ENCODE measurements at regions not wholly inside any gene's neighbourhood (a gene's known extent, or its start where the extent isn't known, plus 50 kb on each side); places are given as distances from the start of the nearest gene placed in this dataset.

GRCh38 chr2:199659207-199659606 is 191.8 kb downstream of the FTCDNL1 start:
- FAIRE-seq = no peak
- TF ChIP-seq PAX5 (IDR thresholded peaks at IDR 0.05; ENCODE audit: insufficient read depth, low read length, severe bottlenecking) (no peak), SPI1 (IDR thresholded peaks at IDR 0.05; ENCODE audit: low read depth, low read length) (no peak), POU2F2 (IDR thresholded peaks at IDR 0.05; ENCODE audit: low read depth, low read length) (no peak)
- DNase-seq (ENCODE audit: insufficient read length, low spot score) = no peak

- DNase-seq (ENCODE audit: insufficient read length, low spot score) = no peak
- FAIRE-seq = no peak
- TF ChIP-seq TAF1 (IDR thresholded peaks at IDR 0.05; ENCODE audit: low read depth, low read length) (no peak), SPI1 (IDR thresholded peaks at IDR 0.05; ENCODE audit: low read depth, low read length) (no peak), PAX5 (IDR thresholded peaks at IDR 0.05; ENCODE audit: insufficient read depth, low read length, severe bottlenecking) (no peak), POU2F2 (IDR thresholded peaks at IDR 0.05; ENCODE audit: low read depth, low read length) (no peak), POLR2A (IDR thresholded peaks at IDR 0.05; ENCODE audit: low read depth, low read length) (no peak), POLR2AphosphoS5 (IDR thresholded peaks at IDR 0.05; ENCODE audit: low read depth, low read length) (no peak)
These were observed 188.7 kb upstream of the SATB2 start for GRCh38 chr2:199646439-199646838.

GRCh38 chr2:199631129-199631528 is 173.4 kb upstream of the SATB2 start:
- no peak for DNase-seq (ENCODE audit: insufficient read length, low spot score)
- FAIRE-seq = no peak
- no peak for TF ChIP-seq TAF1 (IDR thresholded peaks at IDR 0.05; ENCODE audit: low read depth, low read length)
- no peak for TF ChIP-seq PAX5 (IDR thresholded peaks at IDR 0.05; ENCODE audit: insufficient read depth, low read length, severe bottlenecking)
- no peak for TF ChIP-seq POU2F2 (IDR thresholded peaks at IDR 0.05; ENCODE audit: low read depth, low read length)
- no peak for TF ChIP-seq SPI1 (IDR thresholded peaks at IDR 0.05; ENCODE audit: low read depth, low read length)
- TF ChIP-seq POLR2A (IDR thresholded peaks at IDR 0.05; ENCODE audit: low read depth, low read length) = no peak
- no peak for TF ChIP-seq POLR2AphosphoS5 (IDR thresholded peaks at IDR 0.05; ENCODE audit: low read depth, low read length)

GRCh38 chr2:199629301-199629700 is 171.6 kb upstream of the SATB2 start:
- no peak for TF ChIP-seq POU2F2 (IDR thresholded peaks at IDR 0.05; ENCODE audit: low read depth, low read length)
- TF ChIP-seq PAX5 (IDR thresholded peaks at IDR 0.05; ENCODE audit: insufficient read depth, low read length, severe bottlenecking) = no peak
- no peak for TF ChIP-seq POLR2A (IDR thresholded peaks at IDR 0.05; ENCODE audit: low read depth, low read length)
- TF ChIP-seq TAF1 (IDR thresholded peaks at IDR 0.05; ENCODE audit: low read depth, low read length) = no peak
- TF ChIP-seq POLR2AphosphoS5 (IDR thresholded peaks at IDR 0.05; ENCODE audit: low read depth, low read length) = no peak
- no peak for TF ChIP-seq SPI1 (IDR thresholded peaks at IDR 0.05; ENCODE audit: low read depth, low read length)
- FAIRE-seq (no peak), DNase-seq (ENCODE audit: insufficient read length, low spot score) (no peak)

GRCh38 chr2:199627417-199627816 is 169.7 kb upstream of the SATB2 start:
- FAIRE-seq = no peak
- no peak for DNase-seq (ENCODE audit: insufficient read length, low spot score)
- TF ChIP-seq POU2F2 (IDR thresholded peaks at IDR 0.05; ENCODE audit: low read depth, low read length) (no peak), POLR2A (IDR thresholded peaks at IDR 0.05; ENCODE audit: low read depth, low read length) (no peak)

- FAIRE-seq (no peak), DNase-seq (ENCODE audit: insufficient read length, low spot score) (no peak)
- TF ChIP-seq TAF1 (IDR thresholded peaks at IDR 0.05; ENCODE audit: low read depth, low read length) (no peak), POLR2A (IDR thresholded peaks at IDR 0.05; ENCODE audit: low read depth, low read length) (no peak), POLR2AphosphoS5 (IDR thresholded peaks at IDR 0.05; ENCODE audit: low read depth, low read length) (no peak), POU2F2 (IDR thresholded peaks at IDR 0.05; ENCODE audit: low read depth, low read length) (no peak), PAX5 (IDR thresholded peaks at IDR 0.05; ENCODE audit: insufficient read depth, low read length, severe bottlenecking) (no peak), SPI1 (IDR thresholded peaks at IDR 0.05; ENCODE audit: low read depth, low read length) (no peak)
These were observed 167.2 kb upstream of the SATB2 start for GRCh38 chr2:199624958-199625357.

- TF ChIP-seq PAX5 (IDR thresholded peaks at IDR 0.05; ENCODE audit: insufficient read depth, low read length, severe bottlenecking) (no peak), POU2F2 (IDR thresholded peaks at IDR 0.05; ENCODE audit: low read depth, low read length) (no peak), POLR2AphosphoS5 (IDR thresholded peaks at IDR 0.05; ENCODE audit: low read depth, low read length) (no peak), POLR2A (IDR thresholded peaks at IDR 0.05; ENCODE audit: low read depth, low read length) (no peak), TAF1 (IDR thresholded peaks at IDR 0.05; ENCODE audit: low read depth, low read length) (no peak), SPI1 (IDR thresholded peaks at IDR 0.05; ENCODE audit: low read depth, low read length) (no peak)
- DNase-seq (ENCODE audit: insufficient read length, low spot score) = no peak
- no peak for FAIRE-seq
These were observed 154.9 kb upstream of the SATB2 start for GRCh38 chr2:199612509-199613130.

GRCh38 chr2:199607914-199608313 is 150.2 kb upstream of the SATB2 start:
- DNase-seq (ENCODE audit: insufficient read length, low spot score) (no peak), FAIRE-seq (no peak)
- no peak for TF ChIP-seq POLR2AphosphoS5 (IDR thresholded peaks at IDR 0.05; ENCODE audit: low read depth, low read length)
- TF ChIP-seq POLR2A (IDR thresholded peaks at IDR 0.05; ENCODE audit: low read depth, low read length) = no peak
- TF ChIP-seq TAF1 (IDR thresholded peaks at IDR 0.05; ENCODE audit: low read depth, low read length) = no peak
- no peak for TF ChIP-seq POU2F2 (IDR thresholded peaks at IDR 0.05; ENCODE audit: low read depth, low read length)
- no peak for TF ChIP-seq SPI1 (IDR thresholded peaks at IDR 0.05; ENCODE audit: low read depth, low read length)
- no peak for TF ChIP-seq PAX5 (IDR thresholded peaks at IDR 0.05; ENCODE audit: insufficient read depth, low read length, severe bottlenecking)

- no peak for FAIRE-seq
- DNase-seq (ENCODE audit: insufficient read length, low spot score) = no peak
- TF ChIP-seq POLR2A (IDR thresholded peaks at IDR 0.05; ENCODE audit: low read depth, low read length) (no peak), SPI1 (IDR thresholded peaks at IDR 0.05; ENCODE audit: low read depth, low read length) (no peak), PAX5 (IDR thresholded peaks at IDR 0.05; ENCODE audit: insufficient read depth, low read length, severe bottlenecking) (no peak), TAF1 (IDR thresholded peaks at IDR 0.05; ENCODE audit: low read depth, low read length) (no peak), POLR2AphosphoS5 (IDR thresholded peaks at IDR 0.05; ENCODE audit: low read depth, low read length) (no peak), POU2F2 (IDR thresholded peaks at IDR 0.05; ENCODE audit: low read depth, low read length) (no peak)
These were observed 148.5 kb upstream of the SATB2 start for GRCh38 chr2:199606193-199606780.
